ENCODE measurements at regions not wholly inside any gene's neighbourhood (a gene's known extent, or its start where the extent isn't known, plus 50 kb on each side); places are given as distances from the start of the nearest gene placed in this dataset.

GRCh38 chr4:57658673-57659072 is 548.5 kb upstream of the IGFBP7 start:
- no peak for DNase-seq

- DNase-seq: no peak
Observed at GRCh38 chr4:57658188-57658587, 548.0 kb upstream of the IGFBP7 start.

- DNase-seq: no peak
Observed at GRCh38 chr4:57655342-57655741, 545.2 kb upstream of the IGFBP7 start.

- no peak for DNase-seq
Observed at GRCh38 chr4:57652779-57653178, 542.6 kb upstream of the IGFBP7 start.

GRCh38 chr4:57640391-57641100 is 530.4 kb upstream of the IGFBP7 start:
- DNase-seq: no peak

- no peak for DNase-seq
Observed at GRCh38 chr4:57639561-57640382, 529.6 kb upstream of the IGFBP7 start.

GRCh38 chr4:57635910-57636309 is 525.7 kb upstream of the IGFBP7 start:
- DNase-seq: no peak

- DNase-seq: no peak
Observed at GRCh38 chr4:57633212-57633859, 523.2 kb upstream of the IGFBP7 start.

- no peak for DNase-seq
Observed at GRCh38 chr4:57632564-57632963, 522.4 kb upstream of the IGFBP7 start.

GRCh38 chr4:57631147-57631546 is 521.0 kb upstream of the IGFBP7 start:
- no peak for DNase-seq

- DNase-seq: no peak
Observed at GRCh38 chr4:57628004-57628403, 517.8 kb upstream of the IGFBP7 start.

GRCh38 chr4:57614257-57614932 is 504.2 kb upstream of the IGFBP7 start:
- DNase-seq: no peak

GRCh38 chr4:57612279-57612678 is 502.1 kb upstream of the IGFBP7 start:
- DNase-seq: no peak

- no peak for DNase-seq
Observed at GRCh38 chr4:57607566-57608180, 497.5 kb upstream of the IGFBP7 start.

- no peak for DNase-seq
Observed at GRCh38 chr4:57605376-57605775, 495.2 kb upstream of the IGFBP7 start.

- no peak for DNase-seq
Observed at GRCh38 chr4:57602141-57602540, 492.0 kb upstream of the IGFBP7 start.

- DNase-seq: no peak
Observed at GRCh38 chr4:57591073-57591472, 480.9 kb upstream of the IGFBP7 start.

GRCh38 chr4:57588557-57588956 is 478.4 kb upstream of the IGFBP7 start:
- DNase-seq: no peak

GRCh38 chr4:57580710-57581599 is 470.8 kb upstream of the IGFBP7 start:
- no peak for DNase-seq

GRCh38 chr4:57575426-57575825 is 465.2 kb upstream of the IGFBP7 start:
- DNase-seq: no peak

- no peak for DNase-seq
Observed at GRCh38 chr4:57554556-57555092, 444.4 kb upstream of the IGFBP7 start.
